GM21390 (cell line): ENCODE measurements at regions not wholly inside any gene's neighbourhood (a gene's known extent, or its start where the extent isn't known, plus 50 kb on each side); places are given as distances from the start of the nearest gene placed in this dataset.
"Not testable (repeated sequence)": the region's sequence is repeated elsewhere in the genome, so short reads cannot be mapped to it uniquely, and the experiment has no call there.

Experiments
- ATAC-seq: cut with Tn5 transposase; IDR thresholded peaks from one replicate; pipeline ENCODE4 v1.9.1; 2021; ENCODE audit not compliant: unreplicated experiment

- no peak for ATAC-seq
These were observed 168.3 kb upstream of the TLE4 start for GRCh38 chr9:79403495-79403894.

DNA sequence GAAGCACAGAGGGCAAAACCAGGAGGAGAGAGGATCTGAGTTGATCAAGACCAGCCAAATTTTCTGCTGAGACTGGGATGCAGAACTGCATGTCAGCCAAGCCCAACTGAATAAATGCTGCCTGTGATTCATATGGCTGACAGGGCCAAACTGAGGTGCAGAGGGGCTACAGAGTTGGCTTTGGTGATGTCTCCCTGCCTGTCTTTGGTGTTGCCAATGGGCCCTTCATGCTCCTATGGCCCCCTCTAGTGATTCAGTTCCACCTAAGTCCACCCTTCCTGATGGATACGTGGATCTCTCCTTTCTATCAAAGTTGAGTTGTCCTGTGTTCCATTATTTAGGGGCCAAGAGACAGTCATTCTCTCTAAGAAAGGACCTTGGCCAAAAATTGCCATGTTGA, 163.6 kb upstream of the TLE4 start:
- no peak for ATAC-seq

DNA sequence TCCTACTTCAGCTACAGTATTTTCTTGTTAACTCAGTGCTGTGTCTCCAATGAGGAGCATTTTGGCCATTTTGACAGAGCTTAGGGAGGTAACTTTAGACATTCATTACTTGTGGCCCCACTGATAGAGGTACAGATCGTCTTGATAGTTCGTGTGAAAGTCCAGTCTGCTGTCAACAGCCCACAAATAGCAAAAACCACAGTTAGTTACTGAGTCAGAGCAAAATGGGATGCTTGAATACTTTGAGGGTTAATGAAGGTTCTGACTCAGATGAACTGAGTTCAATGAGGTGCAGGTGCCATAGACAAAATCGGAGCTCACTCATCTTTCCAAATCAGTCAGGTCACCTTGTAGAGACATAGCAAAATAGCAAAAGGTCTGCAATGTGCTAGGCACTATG, 163.1 kb upstream of the TLE4 start:
- no peak for ATAC-seq

DNA sequence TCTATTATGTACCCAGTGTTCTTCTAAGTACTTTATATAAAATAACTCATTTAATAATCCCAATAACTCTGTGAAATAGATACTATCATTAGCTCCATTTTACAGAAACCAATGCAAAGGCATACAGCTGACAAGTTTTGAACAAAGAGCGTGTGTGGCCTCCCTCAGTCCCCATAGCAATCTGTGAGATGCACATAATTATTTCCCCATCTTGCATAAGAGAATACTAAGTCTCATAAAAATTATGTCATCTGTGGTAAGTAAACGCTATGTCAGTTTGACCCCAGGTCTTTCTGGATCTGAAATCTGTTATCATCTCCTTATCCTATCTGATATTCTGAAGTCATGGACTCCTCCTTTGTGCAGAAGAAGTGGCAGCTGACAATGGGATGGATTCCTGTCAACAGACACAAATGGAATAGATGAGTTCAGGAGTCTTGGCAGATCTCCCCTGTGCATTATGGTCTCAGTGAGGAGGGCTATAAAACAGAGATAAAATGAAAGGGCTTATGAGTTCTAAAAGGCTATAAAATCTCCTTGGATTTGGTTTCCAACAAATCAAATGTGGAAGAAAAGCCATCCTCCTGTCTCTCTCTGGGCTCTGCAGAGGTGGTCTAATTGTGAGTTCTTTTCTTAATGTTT, 162.5 kb upstream of the TLE4 start:
- no peak for ATAC-seq

DNA sequence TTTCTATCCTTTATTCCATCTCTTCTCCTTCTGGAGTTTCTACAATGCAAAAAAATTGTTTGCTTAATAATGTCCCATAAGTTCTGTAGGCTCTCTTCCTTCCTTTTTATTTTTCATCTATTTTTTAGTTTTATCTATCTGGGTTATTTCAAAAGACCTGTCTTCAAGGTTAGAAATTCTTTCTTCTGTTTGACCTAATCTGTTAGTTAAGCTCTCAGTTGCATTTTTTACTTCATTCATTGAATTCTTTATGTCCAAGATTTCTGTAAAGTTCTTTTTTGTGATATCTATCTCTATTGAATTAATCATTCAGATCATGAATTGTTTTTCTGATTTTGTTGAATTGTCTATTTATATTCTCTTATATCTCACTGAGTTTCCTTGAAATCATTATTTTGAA, 145.9 kb upstream of the TLE4 start:
- no peak for ATAC-seq

DNA sequence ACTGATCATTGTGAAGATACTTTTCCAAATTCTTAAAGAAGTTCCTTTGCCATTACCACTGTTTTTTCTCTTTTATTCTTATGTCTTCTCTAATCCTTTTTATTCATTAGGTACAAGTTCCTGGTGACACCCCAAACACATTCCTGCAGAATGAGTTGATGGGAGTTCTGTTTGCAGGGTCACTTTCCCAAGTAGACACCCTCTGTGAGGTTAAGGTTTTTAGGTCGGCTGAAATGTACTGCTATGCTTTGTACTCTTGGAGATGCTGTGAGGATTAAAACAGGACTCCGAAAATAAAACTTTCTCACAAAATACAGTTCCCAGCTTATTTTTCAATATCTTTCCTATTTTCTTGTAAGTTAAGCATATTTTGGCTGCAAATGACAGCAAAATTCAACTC, 143.3 kb upstream of the TLE4 start:
- no peak for ATAC-seq

GRCh38 chr9:79430619-79431018, 141.1 kb upstream of the TLE4 start:
- no peak for ATAC-seq

- no peak for ATAC-seq
These were observed 140.6 kb upstream of the TLE4 start for GRCh38 chr9:79431019-79431679.

GRCh38 chr9:79432485-79432884, 139.3 kb upstream of the TLE4 start:
- no peak for ATAC-seq

- ATAC-seq, result no peak
These were observed 138.1 kb upstream of the TLE4 start for GRCh38 chr9:79433703-79434102.

- not testable (repeated sequence) for ATAC-seq
These were observed 132.5 kb upstream of the TLE4 start for GRCh38 chr9:79439221-79439620.

GRCh38 chr9:79446523-79447307, 125.0 kb upstream of the TLE4 start:
- no peak for ATAC-seq

DNA sequence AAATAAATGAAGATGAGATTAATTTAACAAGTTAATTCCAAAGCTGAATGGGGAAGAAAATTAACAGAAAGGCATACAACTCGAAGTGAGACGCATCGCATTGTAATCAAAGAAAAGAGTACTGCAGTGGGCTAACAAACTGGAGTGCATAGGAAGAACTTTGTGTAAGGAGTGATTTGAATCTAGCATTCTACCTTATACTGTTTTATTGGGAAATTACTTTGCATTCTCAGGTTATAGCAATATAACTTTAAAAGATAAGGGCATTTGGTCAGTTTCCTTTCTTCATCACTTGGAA, 124.5 kb upstream of the TLE4 start:
- no peak for ATAC-seq

GRCh38 chr9:79447762-79448161, 124.0 kb upstream of the TLE4 start:
- ATAC-seq, result no peak

DNA sequence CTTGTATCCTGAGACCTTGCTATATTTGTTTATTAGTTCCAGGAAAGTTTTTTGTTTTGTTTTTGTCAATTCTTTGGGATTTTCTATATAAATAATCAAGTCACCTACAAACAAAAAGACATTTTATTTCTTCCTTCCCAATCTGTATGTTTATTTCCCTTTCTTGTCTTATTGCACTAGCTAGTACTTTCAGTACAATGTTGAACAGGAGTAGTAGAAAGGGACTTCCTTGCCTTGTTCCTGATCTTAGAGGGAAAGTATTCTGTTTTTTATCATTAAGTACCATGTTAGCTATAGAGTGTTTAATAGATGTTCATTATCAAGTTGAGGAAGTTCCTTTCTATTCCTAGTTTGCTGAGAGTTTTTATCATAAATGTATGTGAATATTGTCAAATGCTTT, 119.5 kb upstream of the TLE4 start:
- no peak for ATAC-seq

- no peak for ATAC-seq
These were observed 110.1 kb upstream of the TLE4 start for GRCh38 chr9:79461712-79462111.

- ATAC-seq, result no peak
These were observed 106.6 kb upstream of the TLE4 start for GRCh38 chr9:79465156-79465555.

- no peak for ATAC-seq
These were observed 102.6 kb upstream of the TLE4 start for GRCh38 chr9:79469164-79469563.

- ATAC-seq, result no peak
These were observed 100.8 kb upstream of the TLE4 start for GRCh38 chr9:79470954-79471353.

DNA sequence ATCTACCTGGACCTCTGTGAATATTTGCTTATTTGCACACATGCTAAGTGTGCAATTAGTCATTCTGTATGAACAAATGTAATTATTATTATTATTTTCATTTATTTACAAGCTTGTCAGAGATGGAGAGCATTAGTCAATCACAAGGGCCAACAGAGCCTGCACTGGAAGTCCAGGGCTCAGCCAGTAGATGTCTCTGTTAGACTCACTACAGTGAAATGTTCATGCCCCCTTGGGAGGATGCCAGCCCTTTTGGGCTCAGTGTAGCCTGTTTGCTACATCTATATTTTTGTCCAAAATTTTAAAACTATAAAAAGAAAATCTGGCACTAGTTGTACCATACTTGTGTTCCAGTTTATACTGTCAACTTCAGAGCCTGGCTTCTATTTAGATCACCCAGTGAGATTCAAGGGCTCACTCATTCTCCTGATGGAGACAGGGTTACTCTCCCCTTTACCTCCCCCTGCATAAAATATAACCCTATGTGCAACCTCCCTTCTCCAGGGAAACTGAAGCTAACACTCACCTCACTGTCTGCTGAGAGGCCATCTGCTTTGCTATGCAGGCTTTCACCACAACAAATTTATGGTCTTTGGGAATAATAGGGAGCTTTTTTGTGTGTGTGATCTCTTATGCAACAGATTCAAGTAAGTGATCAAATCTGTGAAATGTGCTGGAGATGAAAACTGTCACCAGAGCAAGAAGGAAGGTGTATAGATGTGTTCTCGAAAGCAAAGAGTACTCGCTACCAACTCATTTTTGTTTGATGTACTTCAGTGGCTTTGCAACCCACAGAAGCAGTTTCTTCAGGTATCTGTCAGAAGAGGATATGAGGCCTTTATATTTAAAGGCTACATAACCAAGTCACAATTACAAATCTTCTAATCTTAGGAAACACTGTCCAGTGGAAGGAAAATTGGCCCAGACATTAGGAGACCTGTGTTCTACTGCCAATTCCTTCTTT, 99.9 kb upstream of the TLE4 start:
- no peak for ATAC-seq

DNA sequence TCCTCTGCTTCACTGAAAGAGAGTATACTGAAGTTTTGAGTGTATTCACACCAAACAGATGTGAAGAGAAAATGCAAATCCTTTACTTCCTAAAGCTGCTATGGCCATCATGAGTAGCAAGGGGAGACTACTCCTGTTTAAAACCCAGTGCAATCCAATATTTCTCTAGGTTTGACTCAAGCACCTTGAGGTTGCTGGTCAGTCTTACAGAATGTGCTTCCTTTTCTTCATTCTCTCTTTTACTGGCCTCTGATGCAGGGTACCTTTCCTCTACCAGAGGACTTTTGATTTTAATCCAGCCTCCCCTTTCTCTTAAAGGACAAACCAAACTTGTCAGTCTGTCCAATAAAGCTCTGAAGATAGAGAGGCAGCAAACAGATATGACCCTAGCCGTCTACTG, 98.1 kb upstream of the TLE4 start:
- no peak for ATAC-seq
